Astrocyte (in vitro differentiated cells and primary cell): ENCODE measurements at regions not wholly inside any gene's neighbourhood (a gene's known extent, or its start where the extent isn't known, plus 50 kb on each side); places are given as distances from the start of the nearest gene placed in this dataset.

ENCODE experiments used
- DNase-seq: peaks from one replicate; pipeline ENCODE4 v3.0.0-alpha.2; 2010; ENCODE audit warnings: low read depth
- FAIRE-seq: peaks from 2 replicates; lab custom pipeline; 2011; peaks lifted over from hg19 to GRCh38; lab: Jason Lieb, UNC
- H2AFZ ChIP-seq: 2 replicates; pipeline ENCODE4 v1.6.0; 2012; ENCODE audit warnings: low read depth, low read length, inconsistent platforms
- H3K27ac ChIP-seq: 2 replicates; pipeline ENCODE4 v1.5.1; 2011; ENCODE audit warnings: low read depth, low read length, inconsistent platforms
- H3K27me3 ChIP-seq: 2 replicates; pipeline ENCODE4 v1.6.0; 2011; ENCODE audit warnings: low read length, inconsistent platforms; ENCODE audit not compliant: insufficient read depth
- H3K36me3 ChIP-seq: 2 replicates; pipeline ENCODE4 v1.5.1; 2011; ENCODE audit warnings: low read length, inconsistent platforms; ENCODE audit not compliant: insufficient read depth
- H3K4me1 ChIP-seq: 2 replicates; pipeline ENCODE4 v1.5.1; 2011; ENCODE audit warnings: low read length, inconsistent platforms; ENCODE audit not compliant: insufficient read depth
- H3K4me2 ChIP-seq: 2 replicates; pipeline ENCODE4 v1.6.0; 2012; ENCODE audit warnings: low read length, inconsistent platforms
- H3K4me3 ChIP-seq: 2 replicates; pipeline ENCODE4 v1.5.1; 2011; ENCODE audit warnings: low read depth, mild to moderate bottlenecking, low read length, inconsistent platforms; ENCODE audit not compliant: insufficient read depth
- H3K79me2 ChIP-seq: 2 replicates; pipeline ENCODE4 v1.6.0; 2012; ENCODE audit warnings: mild to moderate bottlenecking, low read length, inconsistent platforms; ENCODE audit not compliant: insufficient read depth
- H3K9ac ChIP-seq: 2 replicates; pipeline ENCODE4 v1.6.0; 2012; ENCODE audit warnings: mild to moderate bottlenecking, low read length, inconsistent platforms
- H3K9me3 ChIP-seq: 2 replicates; pipeline ENCODE4 v1.5.1; 2012; ENCODE audit warnings: low read depth, mild to moderate bottlenecking, low read length, inconsistent platforms; ENCODE audit not compliant: insufficient read depth
- H4K20me1 ChIP-seq: 2 replicates; pipeline ENCODE4 v1.6.0; 2012; ENCODE audit warnings: low read length, inconsistent platforms; ENCODE audit not compliant: insufficient read depth
- H3K27ac Mint-ChIP-seq: one replicate; pipeline ENCODE4 v1.8.0; 2021; ENCODE audit warnings: mild to moderate bottlenecking, mixed read lengths; ENCODE audit not compliant: unreplicated experiment
- H3K27me3 Mint-ChIP-seq: one replicate; pipeline ENCODE4 v1.8.0; 2021; ENCODE audit warnings: low read depth, mixed read lengths; ENCODE audit not compliant: unreplicated experiment
- H3K36me3 Mint-ChIP-seq: one replicate; pipeline ENCODE4 v1.8.0; 2021; ENCODE audit warnings: low read depth, mixed read lengths; ENCODE audit not compliant: unreplicated experiment
- H3K4me1 Mint-ChIP-seq: one replicate; pipeline ENCODE4 v1.8.0; 2021; ENCODE audit warnings: low read depth, mixed read lengths; ENCODE audit not compliant: unreplicated experiment
- H3K4me3 Mint-ChIP-seq: one replicate; pipeline ENCODE4 v1.8.0; 2021; ENCODE audit warnings: mild to moderate bottlenecking, moderate library complexity, mixed read lengths; ENCODE audit not compliant: unreplicated experiment
- H3K9me3 Mint-ChIP-seq: one replicate; pipeline ENCODE4 v1.8.0; 2021; ENCODE audit warnings: mild to moderate bottlenecking, mixed read lengths; ENCODE audit not compliant: unreplicated experiment
- EZH2 ChIP-seq: IDR thresholded peaks from 2 replicates; pipeline ENCODE4 v1.6.1; 2012; ENCODE audit warnings: mild to moderate bottlenecking, low read length, inconsistent platforms; ENCODE audit not compliant: insufficient read depth
- TF ChIP-seq, protein P1 (sequence below): IDR thresholded peaks from 2 replicates; pipeline ENCODE4 v1.5.1; 2011; ENCODE audit warnings: low read depth, mild to moderate bottlenecking, inconsistent platforms, low read length, moderate library complexity; ENCODE audit not compliant: insufficient read depth

DNA sequence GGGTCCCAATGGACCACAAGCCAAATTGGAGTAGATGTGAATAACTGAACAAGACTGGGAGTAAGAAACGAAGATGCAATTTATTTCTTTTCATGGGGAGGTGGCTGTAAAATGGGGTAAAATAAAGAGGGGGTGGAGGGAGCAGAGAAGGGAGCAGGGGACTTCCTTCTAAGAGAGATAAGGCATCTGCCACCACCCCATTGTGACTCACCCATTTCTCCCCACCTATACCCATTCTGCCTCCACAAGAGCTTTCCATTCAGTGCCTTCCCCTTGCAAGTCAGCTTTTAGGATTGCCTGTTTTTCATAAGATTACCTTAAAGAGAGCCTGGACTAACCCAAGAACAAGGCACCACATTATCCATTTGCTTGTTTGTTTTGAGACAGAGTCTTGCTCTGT, 87.1 kb upstream of the PAX2 start:
- Histone ChIP-seq H3K27ac (no peak overlapping the region), H3K4me2 (no peak overlapping the region), H3K79me2 (no peaks in the 10 kb centered on the region), H3K9me3 (no peaks in the 10 kb centered on the region), H4K20me1 (no peaks in the 10 kb centered on the region), H2AFZ (no peak overlapping the region), H3K4me1 (no peaks in the 10 kb centered on the region), H3K36me3 (no peaks in the 10 kb centered on the region), H3K27me3 (peaks cover 72% of the 10 kb centered on the region), H3K4me3 (no peak overlapping the region), H3K9ac (no peak overlapping the region)
- FAIRE-seq: no peak
- peaks cover 5% of the 10 kb centered on the region for H3K4me1 Mint-ChIP-seq
- TF ChIP-seq EZH2: no peak
- TF ChIP-seq, protein P1, sequence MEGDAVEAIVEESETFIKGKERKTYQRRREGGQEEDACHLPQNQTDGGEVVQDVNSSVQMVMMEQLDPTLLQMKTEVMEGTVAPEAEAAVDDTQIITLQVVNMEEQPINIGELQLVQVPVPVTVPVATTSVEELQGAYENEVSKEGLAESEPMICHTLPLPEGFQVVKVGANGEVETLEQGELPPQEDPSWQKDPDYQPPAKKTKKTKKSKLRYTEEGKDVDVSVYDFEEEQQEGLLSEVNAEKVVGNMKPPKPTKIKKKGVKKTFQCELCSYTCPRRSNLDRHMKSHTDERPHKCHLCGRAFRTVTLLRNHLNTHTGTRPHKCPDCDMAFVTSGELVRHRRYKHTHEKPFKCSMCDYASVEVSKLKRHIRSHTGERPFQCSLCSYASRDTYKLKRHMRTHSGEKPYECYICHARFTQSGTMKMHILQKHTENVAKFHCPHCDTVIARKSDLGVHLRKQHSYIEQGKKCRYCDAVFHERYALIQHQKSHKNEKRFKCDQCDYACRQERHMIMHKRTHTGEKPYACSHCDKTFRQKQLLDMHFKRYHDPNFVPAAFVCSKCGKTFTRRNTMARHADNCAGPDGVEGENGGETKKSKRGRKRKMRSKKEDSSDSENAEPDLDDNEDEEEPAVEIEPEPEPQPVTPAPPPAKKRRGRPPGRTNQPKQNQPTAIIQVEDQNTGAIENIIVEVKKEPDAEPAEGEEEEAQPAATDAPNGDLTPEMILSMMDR: no peak
- peaks cover 79% of the 10 kb centered on the region for H3K27me3 Mint-ChIP-seq
- H3K9me3 Mint-ChIP-seq: peaks cover 7% of the 10 kb centered on the region
- no peak overlapping the region for H3K27ac Mint-ChIP-seq
- DNase-seq: no peak
- H3K36me3 Mint-ChIP-seq: peaks cover 3% of the 10 kb centered on the region
- H3K4me3 Mint-ChIP-seq: no peak overlapping the region

DNA sequence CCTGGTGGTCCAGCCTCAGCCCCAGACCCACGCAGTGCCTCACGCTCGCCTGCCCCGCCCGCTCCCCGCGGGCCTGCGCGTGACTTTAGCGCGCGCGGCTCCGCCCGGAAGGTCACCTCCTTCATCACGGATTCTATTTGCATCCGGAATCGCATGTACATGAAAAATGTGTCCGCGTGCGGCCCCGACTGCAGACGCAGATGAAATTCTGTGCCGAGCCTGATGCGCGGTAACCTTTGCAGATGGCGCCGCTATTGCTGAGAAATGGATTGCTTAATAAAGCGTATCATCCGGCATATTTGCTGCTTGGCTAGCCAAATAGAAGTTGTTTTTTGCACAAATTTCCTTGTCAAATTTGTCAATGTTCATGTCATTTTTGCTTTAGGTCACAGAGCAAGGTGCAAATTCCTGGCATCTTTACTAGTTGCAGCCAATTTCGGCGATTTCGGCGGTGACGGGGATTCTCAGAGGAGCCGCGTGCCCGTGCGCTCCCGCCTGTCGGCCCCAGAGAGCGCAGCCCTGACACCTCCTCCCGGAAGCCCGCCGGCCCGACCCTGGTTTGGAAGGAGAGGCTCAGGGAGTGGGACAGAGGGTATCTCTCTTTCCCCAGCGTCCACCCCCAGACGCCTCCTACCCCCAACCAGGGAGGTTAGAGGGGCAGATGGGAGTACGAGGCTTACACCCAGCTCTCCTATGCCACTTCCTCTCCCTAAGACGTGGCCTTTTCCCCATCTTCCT, 85.9 kb upstream of the PAX2 start:
- peaks cover 75% of the 10 kb centered on the region for H3K27me3 ChIP-seq
- peaks cover 3% of the 10 kb centered on the region for H3K36me3 Mint-ChIP-seq
- peaks cover 84% of the 10 kb centered on the region for H3K27me3 Mint-ChIP-seq
- peaks cover 7% of the 10 kb centered on the region for H3K9me3 Mint-ChIP-seq
- H3K9ac ChIP-seq: no peak overlapping the region
- FAIRE-seq (no peak), DNase-seq (no peak)
- H3K36me3 ChIP-seq: no peaks in the 10 kb centered on the region
- no peaks in the 10 kb centered on the region for H4K20me1 ChIP-seq
- no peak overlapping the region for H2AFZ ChIP-seq
- H3K4me3 Mint-ChIP-seq: no peak overlapping the region
- H3K27ac ChIP-seq: no peak overlapping the region
- no peaks in the 10 kb centered on the region for H3K9me3 ChIP-seq
- no peaks in the 10 kb centered on the region for H3K4me1 ChIP-seq
- no peaks in the 10 kb centered on the region for H3K4me1 Mint-ChIP-seq
- no peak overlapping the region for H3K4me2 ChIP-seq
- H3K27ac Mint-ChIP-seq: no peak overlapping the region
- peak; percentile 77 for TF ChIP-seq EZH2
- TF ChIP-seq, protein P1: no peak
- H3K4me3 ChIP-seq: no peak overlapping the region
- H3K79me2 ChIP-seq: no peaks in the 10 kb centered on the region

DNA sequence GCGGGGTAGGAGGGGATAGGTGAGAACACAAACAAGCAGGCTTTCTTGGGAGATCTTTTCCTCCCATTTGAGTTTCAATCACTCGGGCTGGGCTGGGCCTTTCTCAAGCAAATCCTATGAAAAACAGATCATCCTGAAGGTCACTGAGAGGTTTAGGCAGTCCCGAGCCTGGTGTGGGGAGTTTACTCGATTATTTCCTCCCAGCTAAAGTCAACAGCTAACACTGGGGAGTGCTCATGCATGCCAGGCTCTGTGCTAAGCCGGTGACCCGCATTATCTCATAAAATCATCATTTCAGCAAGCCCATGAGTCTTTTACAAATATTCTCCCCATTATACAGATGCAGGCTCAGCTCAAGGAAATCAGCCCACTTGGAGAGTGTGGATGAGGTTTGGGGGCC, 85.0 kb upstream of the PAX2 start:
- Histone ChIP-seq H3K4me2 (no peak overlapping the region), H3K4me1 (no peaks in the 10 kb centered on the region), H3K27me3 (peaks cover 72% of the 10 kb centered on the region), H3K27ac (no peak overlapping the region), H4K20me1 (no peaks in the 10 kb centered on the region), H3K36me3 (no peaks in the 10 kb centered on the region), H3K4me3 (no peak overlapping the region), H3K9ac (no peak overlapping the region), H2AFZ (no peak overlapping the region), H3K79me2 (no peaks in the 10 kb centered on the region), H3K9me3 (no peaks in the 10 kb centered on the region)
- peaks cover 84% of the 10 kb centered on the region for H3K27me3 Mint-ChIP-seq
- H3K4me1 Mint-ChIP-seq: no peaks in the 10 kb centered on the region
- no peak for TF ChIP-seq EZH2
- TF ChIP-seq, protein P1: no peak
- FAIRE-seq: no peak
- no peak overlapping the region for H3K27ac Mint-ChIP-seq
- H3K36me3 Mint-ChIP-seq: peaks cover 3% of the 10 kb centered on the region
- H3K4me3 Mint-ChIP-seq: no peak overlapping the region
- no peak for DNase-seq
- H3K9me3 Mint-ChIP-seq: peaks cover 7% of the 10 kb centered on the region
